ENCODE measurements at regions not wholly inside any gene's neighbourhood (a gene's known extent, or its start where the extent isn't known, plus 50 kb on each side); places are given as distances from the start of the nearest gene placed in this dataset.

GRCh38 chr18:39701839-39702238 lies 2136.2 kb upstream of the CELF4 start:
- DNase-seq: no peak
- Histone ChIP-seq H3K27me3 (replicated peaks; ENCODE audit: control insufficient read depth, insufficient read depth, low read length, poor library complexity, severe bottlenecking) (no peaks in the 10 kb centered on the region), H3K4me3 (ENCODE audit: insufficient read depth, low read depth, low read length, poor library complexity, severe bottlenecking) (no peak overlapping the region), H3K27ac (ENCODE audit: insufficient read depth, low read length, poor library complexity, severe bottlenecking) (no peak overlapping the region), H3K36me3 (ENCODE audit: control insufficient read depth, insufficient read depth, low read length) (no peaks in the 10 kb centered on the region), H3K9me3 (ENCODE audit: control insufficient read depth, low read length) (no peaks in the 10 kb centered on the region), H3K4me1 (ENCODE audit: control insufficient read depth, insufficient read depth, low read length, poor library complexity, severe bottlenecking) (no peaks in the 10 kb centered on the region)

GRCh38 chr18:39701055-39701783 lies 2135.6 kb upstream of the CELF4 start:
- Histone ChIP-seq H3K4me3 (ENCODE audit: insufficient read depth, low read depth, low read length, poor library complexity, severe bottlenecking) (no peak overlapping the region), H3K4me1 (ENCODE audit: control insufficient read depth, insufficient read depth, low read length, poor library complexity, severe bottlenecking) (no peaks in the 10 kb centered on the region), H3K27me3 (replicated peaks; ENCODE audit: control insufficient read depth, insufficient read depth, low read length, poor library complexity, severe bottlenecking) (no peaks in the 10 kb centered on the region), H3K36me3 (ENCODE audit: control insufficient read depth, insufficient read depth, low read length) (no peaks in the 10 kb centered on the region), H3K27ac (ENCODE audit: insufficient read depth, low read length, poor library complexity, severe bottlenecking) (no peak overlapping the region), H3K9me3 (ENCODE audit: control insufficient read depth, low read length) (no peaks in the 10 kb centered on the region)
- no peak for DNase-seq

- H3K36me3 ChIP-seq (ENCODE audit: control insufficient read depth, insufficient read depth, low read length): no peaks in the 10 kb centered on the region
- H3K27me3 ChIP-seq (replicated peaks; ENCODE audit: control insufficient read depth, insufficient read depth, low read length, poor library complexity, severe bottlenecking): no peaks in the 10 kb centered on the region
- H3K4me1 ChIP-seq (ENCODE audit: control insufficient read depth, insufficient read depth, low read length, poor library complexity, severe bottlenecking): no peaks in the 10 kb centered on the region
- no peak overlapping the region for H3K27ac ChIP-seq (ENCODE audit: insufficient read depth, low read length, poor library complexity, severe bottlenecking)
- DNase-seq: no peak
- H3K9me3 ChIP-seq (ENCODE audit: control insufficient read depth, low read length): no peaks in the 10 kb centered on the region
- H3K4me3 ChIP-seq (ENCODE audit: insufficient read depth, low read depth, low read length, poor library complexity, severe bottlenecking): no peak overlapping the region
These were observed 2133.9 kb upstream of the CELF4 start for GRCh38 chr18:39699340-39699964.

DNA sequence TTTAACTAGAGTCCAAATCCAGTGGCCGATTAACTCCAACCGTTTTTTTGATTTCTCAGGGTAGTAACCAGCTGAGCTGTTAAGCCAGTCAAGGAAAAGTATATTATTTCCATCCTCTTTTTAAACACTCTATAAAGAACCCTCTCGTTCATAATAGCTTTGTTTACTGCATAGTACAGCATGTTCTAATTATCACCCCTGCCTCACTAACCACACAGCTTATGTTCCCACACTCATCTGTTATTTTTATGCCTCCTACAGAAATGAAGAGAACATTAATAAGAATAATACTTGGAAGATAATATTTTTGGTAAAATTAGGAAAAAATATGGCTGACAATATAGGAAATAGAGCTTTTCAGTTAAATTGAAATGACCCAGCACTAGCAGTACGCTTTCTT lies 2132.8 kb upstream of the CELF4 start:
- no peak for DNase-seq
- no peaks in the 10 kb centered on the region for H3K9me3 ChIP-seq (ENCODE audit: control insufficient read depth, low read length)
- no peak overlapping the region for H3K4me3 ChIP-seq (ENCODE audit: insufficient read depth, low read depth, low read length, poor library complexity, severe bottlenecking)

GRCh38 chr18:39693359-39693758 lies 2127.8 kb upstream of the CELF4 start:
- Histone ChIP-seq H3K27me3 (replicated peaks; ENCODE audit: control insufficient read depth, insufficient read depth, low read length, poor library complexity, severe bottlenecking) (no peaks in the 10 kb centered on the region), H3K36me3 (ENCODE audit: control insufficient read depth, insufficient read depth, low read length) (no peaks in the 10 kb centered on the region), H3K4me3 (ENCODE audit: insufficient read depth, low read depth, low read length, poor library complexity, severe bottlenecking) (no peak overlapping the region), H3K27ac (ENCODE audit: insufficient read depth, low read length, poor library complexity, severe bottlenecking) (no peak overlapping the region), H3K4me1 (ENCODE audit: control insufficient read depth, insufficient read depth, low read length, poor library complexity, severe bottlenecking) (no peaks in the 10 kb centered on the region), H3K9me3 (ENCODE audit: control insufficient read depth, low read length) (no peaks in the 10 kb centered on the region)
- DNase-seq: no peak

More for the DNA sequence above, 2132.8 kb upstream of the CELF4 start:
- no peaks in the 10 kb centered on the region for H3K27me3 ChIP-seq (replicated peaks; ENCODE audit: control insufficient read depth, insufficient read depth, low read length, poor library complexity, severe bottlenecking)
- no peaks in the 10 kb centered on the region for H3K4me1 ChIP-seq (ENCODE audit: control insufficient read depth, insufficient read depth, low read length, poor library complexity, severe bottlenecking)
- H3K27ac ChIP-seq (ENCODE audit: insufficient read depth, low read length, poor library complexity, severe bottlenecking): no peak overlapping the region
- no peaks in the 10 kb centered on the region for H3K36me3 ChIP-seq (ENCODE audit: control insufficient read depth, insufficient read depth, low read length)

- DNase-seq: no peak
- Histone ChIP-seq H3K9me3 (ENCODE audit: control insufficient read depth, low read length) (no peaks in the 10 kb centered on the region), H3K27ac (ENCODE audit: insufficient read depth, low read length, poor library complexity, severe bottlenecking) (no peak overlapping the region), H3K4me1 (ENCODE audit: control insufficient read depth, insufficient read depth, low read length, poor library complexity, severe bottlenecking) (no peaks in the 10 kb centered on the region), H3K36me3 (ENCODE audit: control insufficient read depth, insufficient read depth, low read length) (no peaks in the 10 kb centered on the region), H3K27me3 (replicated peaks; ENCODE audit: control insufficient read depth, insufficient read depth, low read length, poor library complexity, severe bottlenecking) (no peaks in the 10 kb centered on the region), H3K4me3 (ENCODE audit: insufficient read depth, low read depth, low read length, poor library complexity, severe bottlenecking) (no peak overlapping the region)
These were observed 2126.9 kb upstream of the CELF4 start for GRCh38 chr18:39692367-39693015.

- no peaks in the 10 kb centered on the region for H3K27me3 ChIP-seq (replicated peaks; ENCODE audit: control insufficient read depth, insufficient read depth, low read length, poor library complexity, severe bottlenecking)
- no peaks in the 10 kb centered on the region for H3K36me3 ChIP-seq (ENCODE audit: control insufficient read depth, insufficient read depth, low read length)
- H3K4me3 ChIP-seq (ENCODE audit: insufficient read depth, low read depth, low read length, poor library complexity, severe bottlenecking): no peak overlapping the region
- no peaks in the 10 kb centered on the region for H3K9me3 ChIP-seq (ENCODE audit: control insufficient read depth, low read length)
- DNase-seq: no peak
- no peak overlapping the region for H3K27ac ChIP-seq (ENCODE audit: insufficient read depth, low read length, poor library complexity, severe bottlenecking)
- no peaks in the 10 kb centered on the region for H3K4me1 ChIP-seq (ENCODE audit: control insufficient read depth, insufficient read depth, low read length, poor library complexity, severe bottlenecking)
These were observed 2119.8 kb upstream of the CELF4 start for GRCh38 chr18:39685303-39685902.

- Histone ChIP-seq H3K36me3 (ENCODE audit: control insufficient read depth, insufficient read depth, low read length) (no peaks in the 10 kb centered on the region), H3K4me3 (ENCODE audit: insufficient read depth, low read depth, low read length, poor library complexity, severe bottlenecking) (no peak overlapping the region), H3K9me3 (ENCODE audit: control insufficient read depth, low read length) (no peaks in the 10 kb centered on the region), H3K27me3 (replicated peaks; ENCODE audit: control insufficient read depth, insufficient read depth, low read length, poor library complexity, severe bottlenecking) (no peaks in the 10 kb centered on the region), H3K27ac (ENCODE audit: insufficient read depth, low read length, poor library complexity, severe bottlenecking) (no peak overlapping the region), H3K4me1 (ENCODE audit: control insufficient read depth, insufficient read depth, low read length, poor library complexity, severe bottlenecking) (no peaks in the 10 kb centered on the region)
- no peak for DNase-seq
These were observed 2115.5 kb upstream of the CELF4 start for GRCh38 chr18:39681061-39681460.

GRCh38 chr18:39675906-39676305 lies 2110.3 kb upstream of the CELF4 start:
- DNase-seq: no peak
- H3K27ac ChIP-seq (ENCODE audit: insufficient read depth, low read length, poor library complexity, severe bottlenecking): no peak overlapping the region
- H3K27me3 ChIP-seq (replicated peaks; ENCODE audit: control insufficient read depth, insufficient read depth, low read length, poor library complexity, severe bottlenecking): no peaks in the 10 kb centered on the region
- no peaks in the 10 kb centered on the region for H3K4me1 ChIP-seq (ENCODE audit: control insufficient read depth, insufficient read depth, low read length, poor library complexity, severe bottlenecking)
- no peaks in the 10 kb centered on the region for H3K36me3 ChIP-seq (ENCODE audit: control insufficient read depth, insufficient read depth, low read length)
- no peak overlapping the region for H3K4me3 ChIP-seq (ENCODE audit: insufficient read depth, low read depth, low read length, poor library complexity, severe bottlenecking)
- H3K9me3 ChIP-seq (ENCODE audit: control insufficient read depth, low read length): no peaks in the 10 kb centered on the region

DNA sequence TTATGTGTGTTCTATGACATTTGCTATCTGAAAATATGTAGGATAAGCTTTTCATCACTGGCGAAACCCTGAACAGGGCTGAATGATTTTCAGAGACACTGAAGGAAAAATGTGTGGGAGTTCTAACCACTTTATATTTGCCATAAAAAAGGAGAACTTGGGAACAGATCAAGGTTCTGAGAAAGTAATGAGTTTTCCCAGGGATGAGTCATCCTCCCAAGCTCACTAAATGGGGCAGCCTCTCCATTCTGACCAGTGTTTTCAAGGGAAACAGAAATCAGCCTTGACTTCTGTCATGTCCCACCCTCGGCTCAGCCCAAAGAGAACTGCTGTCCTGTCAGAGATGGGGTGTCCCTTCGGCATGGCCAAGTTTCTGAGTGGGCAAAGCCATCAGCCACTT lies 2109.8 kb upstream of the CELF4 start:
- H3K4me1 ChIP-seq (ENCODE audit: control insufficient read depth, insufficient read depth, low read length, poor library complexity, severe bottlenecking): no peaks in the 10 kb centered on the region
- H3K9me3 ChIP-seq (ENCODE audit: control insufficient read depth, low read length): no peaks in the 10 kb centered on the region
- H3K27ac ChIP-seq (ENCODE audit: insufficient read depth, low read length, poor library complexity, severe bottlenecking): no peak overlapping the region
- H3K4me3 ChIP-seq (ENCODE audit: insufficient read depth, low read depth, low read length, poor library complexity, severe bottlenecking): no peak overlapping the region
- DNase-seq: no peak
- no peaks in the 10 kb centered on the region for H3K36me3 ChIP-seq (ENCODE audit: control insufficient read depth, insufficient read depth, low read length)
- no peaks in the 10 kb centered on the region for H3K27me3 ChIP-seq (replicated peaks; ENCODE audit: control insufficient read depth, insufficient read depth, low read length, poor library complexity, severe bottlenecking)

Measured in effector memory CD4-positive, alpha-beta T cell (primary cell).